Gastrocnemius medialis (tissue), 4 donors: ENCODE measurements at regions not wholly inside any gene's neighbourhood (a gene's known extent, or its start where the extent isn't known, plus 50 kb on each side); places are given as distances from the start of the nearest gene placed in this dataset.

Source experiments
- CTCF ChIP-seq, 5 experiments: fragments of 450-650 bp in 3 of 5; fragments of 200-600 bp in 2 of 5; sonication (generic) in 2 of 5; IDR thresholded peaks in 4 of 5; conservative IDR thresholded peaks in 1 of 5; 1 replicate in 4 of 5; 2 replicates in 1 of 5; pipeline ENCODE4 v1.5.1; 2016 to 2019; ENCODE audit warnings: antibody characterized with exemption in 5 of 5, mild to moderate bottlenecking in 3 of 5, moderate library complexity in 3 of 5
- POLR2A ChIP-seq, 2 donors: fragments of 450-650 bp; IDR thresholded peaks; one replicate each; pipeline ENCODE4 v1.6.1; 2017; ENCODE audit warnings: antibody characterized with exemption in 2 of 2, mild to moderate bottlenecking in 2 of 2, moderate library complexity in 2 of 2

- TF ChIP-seq CTCF (IDR thresholded peaks at IDR 0.05 in 4 of 5, conservative IDR thresholded peaks at IDR 0.05 in 1 of 5), result no peak
- no peak for TF ChIP-seq POLR2A (IDR thresholded peaks at IDR 0.05)
These were observed 171.4 kb upstream of the PRSS16 start for GRCh38 chr6:27076116-27076515.
